HepG2 (cell line): ENCODE measurements at regions not wholly inside any gene's neighbourhood (a gene's known extent, or its start where the extent isn't known, plus 50 kb on each side); places are given as distances from the start of the nearest gene placed in this dataset.

Experiments used
- ETV5 ChIP-seq: IDR thresholded peaks from 2 replicates; pipeline ENCODE4 v1.6.1; 2018; ENCODE audit warnings: missing biosample characterization, missing genetic modification reagents, inconsistent platforms, borderline replicate concordance
- HMGXB4 ChIP-seq, 2 experiments: sonication (generic) in 1 of 2; formaldehyde crosslinking in 1 of 2; IDR thresholded peaks; 2 replicates each; pipeline versions ENCODE4 v1.4.0 to v1.6.1; 2018 to 2020; ENCODE audit warnings: missing genetic modification reagents in 2 of 2, borderline replicate concordance in 1 of 2, low read depth in 1 of 2, mild to moderate bottlenecking in 1 of 2, missing biosample characterization in 1 of 2
- MAX ChIP-seq: IDR thresholded peaks from 2 replicates; pipeline ENCODE4 v1.6.1; 2012; ENCODE audit warnings: inconsistent platforms
- MYC ChIP-seq: sonication (generic); formaldehyde crosslinking; IDR thresholded peaks from 2 replicates; pipeline ENCODE4 v1.9.0; 2021; ENCODE audit warnings: missing genetic modification reagents, borderline replicate concordance
- NR2F6 ChIP-seq, 2 experiments: IDR thresholded peaks; 2 replicates each; pipeline ENCODE4 v1.6.1; 2016; ENCODE audit warnings: antibody characterized with exemption in 1 of 2, mild to moderate bottlenecking in 1 of 2
- USF2 ChIP-seq, 2 experiments: sonication (generic) in 1 of 2; formaldehyde crosslinking in 1 of 2; IDR thresholded peaks; 2 replicates each; pipeline versions ENCODE4 v1.5.1 to v1.6.1; 2011 to 2020; ENCODE audit warnings: borderline replicate concordance in 1 of 2, low read depth in 1 of 2, low read length in 1 of 2, mild to moderate bottlenecking in 1 of 2, missing genetic modification reagents in 1 of 2, moderate library complexity in 1 of 2
- ZBTB40 ChIP-seq, 2 experiments: fragments of 450-650 bp in 1 of 2; sonication (generic) in 1 of 2; formaldehyde crosslinking in 1 of 2; IDR thresholded peaks; 2 replicates each; pipeline versions ENCODE4 v1.6.1 to v1.8.0; 2016 to 2022; ENCODE audit warnings: antibody characterized with exemption in 1 of 2, mild to moderate bottlenecking in 1 of 2, missing genetic modification reagents in 1 of 2
- ZNF224 ChIP-seq: sonication (generic); formaldehyde crosslinking; IDR thresholded peaks from 2 replicates; pipeline ENCODE4 v1.5.0; 2020; ENCODE audit warnings: mild to moderate bottlenecking, missing genetic modification reagents
- ZNF317 ChIP-seq: sonication (generic); formaldehyde crosslinking; IDR thresholded peaks from 2 replicates; pipeline ENCODE4 v1.5.0; 2020; ENCODE audit warnings: mild to moderate bottlenecking, missing genetic modification reagents
- ZNF501 ChIP-seq: sonication (generic); formaldehyde crosslinking; IDR thresholded peaks from 2 replicates; pipeline ENCODE4 v1.5.1; 2020; ENCODE audit warnings: mild to moderate bottlenecking, moderate library complexity, missing genetic modification reagents
- ZNF776 ChIP-seq: sonication (generic); formaldehyde crosslinking; IDR thresholded peaks from 2 replicates; pipeline ENCODE4 v1.4.0; 2020; ENCODE audit warnings: mild to moderate bottlenecking, missing genetic modification reagents

DNA sequence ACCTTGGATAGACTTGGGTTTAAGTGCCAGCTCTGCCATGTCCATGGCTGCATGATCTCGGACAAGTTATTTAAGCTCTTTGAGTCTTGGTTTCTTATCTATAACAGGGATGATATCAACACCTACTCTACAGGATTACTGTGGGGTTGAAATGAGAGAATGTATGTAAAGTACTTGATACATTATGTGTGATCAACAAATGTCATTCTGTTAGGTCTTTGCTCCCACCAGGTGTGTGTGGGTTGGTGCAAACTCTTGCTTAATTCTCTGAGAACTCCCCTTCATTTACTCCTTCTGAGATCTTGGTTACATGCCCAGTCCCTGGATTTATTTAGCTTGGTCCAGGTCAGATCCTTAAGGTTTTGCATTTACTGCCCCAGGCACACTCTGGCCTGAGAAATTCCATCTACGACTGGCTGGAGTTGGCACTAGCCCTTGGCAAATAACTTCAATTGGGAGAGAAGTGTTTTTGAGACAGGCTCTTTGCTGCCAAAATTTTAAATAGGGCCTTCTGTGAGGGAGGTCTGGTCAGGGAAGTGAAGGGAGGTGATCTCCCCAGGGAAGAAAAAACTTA is 63.5 kb upstream of the KLF9 start:
- TF ChIP-seq MYC (CRISPR knock-in tag) (no peak), ZBTB40 (IDR thresholded peaks at IDR 0.05) (no peak), ZBTB40 (CRISPR knock-in tag; IDR thresholded peaks at IDR 0.05) (no peak), ZNF776 (no peak), MAX (no peak), USF2 (IDR thresholded peaks at IDR 0.05; ENCODE audit: low read depth, low read length) (no peak), USF2 (CRISPR knock-in tag; IDR thresholded peaks at IDR 0.05; ENCODE audit: borderline replicate concordance) (no peak), ETV5 (CRISPR knock-in tag) (no peak), HMGXB4 (CRISPR knock-in tag; IDR thresholded peaks at IDR 0.05; ENCODE audit: borderline replicate concordance in 1 of 2, low read depth in 1 of 2) (no peak), NR2F6 (IDR thresholded peaks at IDR 0.05) (no peak), NR2F6 (CRISPR knock-in tag; IDR thresholded peaks at IDR 0.05) (no peak), ZNF317 (CRISPR knock-in tag) (no peak), ZNF501 (CRISPR knock-in tag) (no peak), ZNF224 (CRISPR knock-in tag) (no peak)
